Activated CD4-positive, alpha-beta T cell treated with anti-CD3 and anti-CD28 coated beads for 48 hours (primary cell): ENCODE measurements at regions not wholly inside any gene's neighbourhood (a gene's known extent, or its start where the extent isn't known, plus 50 kb on each side); places are given as distances from the start of the nearest gene placed in this dataset.

ENCODE experiments used
- DNase-seq: peaks from one replicate; pipeline ENCODE4 v3.0.0-alpha.2; 2020

GRCh38 chr10:2850202-2850601 is 217.1 kb upstream of the PFKP start:
- DNase-seq = no peak

- DNase-seq = no peak
These were observed 222.4 kb upstream of the PFKP start for GRCh38 chr10:2844925-2845324.

GRCh38 chr10:2839081-2839725 is 228.1 kb upstream of the PFKP start:
- peak; percentile 58 for DNase-seq

- no peak for DNase-seq
These were observed 229.7 kb upstream of the PFKP start for GRCh38 chr10:2837674-2838073.

- no peak for DNase-seq
These were observed 230.3 kb upstream of the PFKP start for GRCh38 chr10:2836921-2837662.

- DNase-seq = no peak
These were observed 233.1 kb upstream of the PFKP start for GRCh38 chr10:2834214-2834613.

- no peak for DNase-seq
These were observed 235.8 kb upstream of the PFKP start for GRCh38 chr10:2831509-2831908.

- DNase-seq = no peak
These were observed 238.6 kb upstream of the PFKP start for GRCh38 chr10:2828741-2829140.

- DNase-seq = no peak
These were observed 240.7 kb upstream of the PFKP start for GRCh38 chr10:2826675-2827074.

- DNase-seq = no peak
These were observed 241.5 kb upstream of the PFKP start for GRCh38 chr10:2825841-2826240.

- no peak for DNase-seq
These were observed 249.3 kb upstream of the PFKP start for GRCh38 chr10:2817940-2818636.

- DNase-seq = no peak
These were observed 253.7 kb upstream of the PFKP start for GRCh38 chr10:2813693-2814092.

- DNase-seq = no peak
These were observed 254.1 kb upstream of the PFKP start for GRCh38 chr10:2813286-2813685.

GRCh38 chr10:2812631-2813030 is 254.7 kb upstream of the PFKP start:
- no peak for DNase-seq

GRCh38 chr10:2800178-2800577 is 267.2 kb upstream of the PFKP start:
- DNase-seq = no peak

- DNase-seq = no peak
These were observed 268.9 kb upstream of the PFKP start for GRCh38 chr10:2798336-2799022.

GRCh38 chr10:2791774-2792443 is 275.4 kb upstream of the PFKP start:
- peak; percentile 13 for DNase-seq

GRCh38 chr10:2790396-2791188 is 276.8 kb upstream of the PFKP start:
- DNase-seq = no peak

- DNase-seq = no peak
These were observed 281.1 kb upstream of the PFKP start for GRCh38 chr10:2786251-2786650.

GRCh38 chr10:2784766-2785165 is 282.6 kb upstream of the PFKP start:
- no peak for DNase-seq

- DNase-seq = no peak
These were observed 284.4 kb upstream of the PFKP start for GRCh38 chr10:2782950-2783349.

GRCh38 chr10:2782265-2782664 is 285.1 kb upstream of the PFKP start:
- no peak for DNase-seq
